ENCODE measurements at regions not wholly inside any gene's neighbourhood (a gene's known extent, or its start where the extent isn't known, plus 50 kb on each side); places are given as distances from the start of the nearest gene placed in this dataset.

DNA sequence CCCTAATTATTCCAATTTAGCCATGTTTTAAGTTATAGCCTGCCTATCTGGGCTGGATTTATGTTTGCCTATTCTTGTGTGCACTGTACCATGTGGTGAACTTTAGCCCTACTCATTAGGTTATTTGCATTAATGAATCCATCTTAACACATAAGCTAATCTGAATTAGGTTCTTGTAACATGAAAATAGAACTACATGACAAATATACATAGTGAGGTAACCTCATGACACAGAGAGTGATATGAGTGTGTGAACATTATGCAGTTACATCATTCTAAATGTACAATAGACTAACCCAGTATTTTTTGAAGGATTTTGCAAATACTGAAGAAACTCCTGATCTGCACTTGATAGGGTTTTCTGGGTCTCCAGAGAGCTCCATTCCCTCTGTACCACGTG lies 733.7 kb upstream of the CITED2 start:
- peak; percentile 9 for DNase-seq (ENCODE audit: low read depth)

DNA sequence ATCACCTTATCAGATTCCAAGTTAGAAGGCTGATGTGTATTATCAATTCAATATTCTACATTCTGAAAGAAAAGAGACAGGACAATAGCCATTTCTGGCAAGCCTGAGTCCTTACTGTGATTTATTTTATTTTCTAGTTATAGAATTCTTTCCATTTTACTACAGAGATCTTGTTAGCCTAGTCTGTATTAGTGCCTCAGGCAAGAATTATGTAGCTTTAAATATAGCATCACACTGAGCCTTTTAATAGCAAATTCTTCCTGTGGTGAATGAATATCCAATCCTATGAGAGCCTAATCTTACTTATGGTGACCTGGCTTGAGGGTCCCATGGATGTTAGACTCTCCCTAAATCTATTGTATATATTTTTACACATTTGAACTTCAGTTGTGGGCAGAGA lies 732.8 kb upstream of the CITED2 start:
- DNase-seq (ENCODE audit: low read depth): no peak

- peak; percentile 38 for DNase-seq (ENCODE audit: low read depth)
Measured at GRCh38 chr6:140105857-140106256, 731.4 kb upstream of the CITED2 start.

DNA sequence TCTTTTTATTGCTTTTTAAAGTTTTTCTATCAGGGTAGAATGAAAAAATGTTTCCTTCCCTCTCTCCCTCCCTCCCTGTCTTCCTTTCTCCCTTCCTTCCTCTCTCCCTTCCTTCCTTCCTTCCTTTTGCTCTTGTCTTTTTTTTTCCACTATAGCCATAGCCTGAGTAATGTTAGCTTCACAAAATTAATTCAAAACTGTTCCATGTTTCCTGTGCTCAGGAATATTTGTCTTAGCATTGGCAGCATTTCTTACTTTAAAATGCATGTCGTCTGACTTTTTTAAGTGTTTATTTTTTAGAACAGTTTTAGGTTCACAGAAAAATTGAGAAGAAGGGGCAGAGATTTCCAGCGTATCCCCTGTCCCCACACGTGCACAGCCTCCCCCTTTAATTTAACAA lies 730.8 kb upstream of the CITED2 start:
- DNase-seq (ENCODE audit: low read depth): no peak

- DNase-seq (ENCODE audit: low read depth): no peak
Measured at GRCh38 chr6:140101818-140102217, 727.4 kb upstream of the CITED2 start.

GRCh38 chr6:140101367-140101766 lies 726.9 kb upstream of the CITED2 start:
- DNase-seq (ENCODE audit: low read depth): peak; percentile 25

GRCh38 chr6:140095532-140095931 lies 721.1 kb upstream of the CITED2 start:
- DNase-seq (ENCODE audit: low read depth): no peak

GRCh38 chr6:140091895-140092294 lies 717.4 kb upstream of the CITED2 start:
- no peak for DNase-seq (ENCODE audit: low read depth)

- DNase-seq (ENCODE audit: low read depth): no peak
Measured at GRCh38 chr6:140090871-140091270, 716.4 kb upstream of the CITED2 start.

GRCh38 chr6:140083375-140083774 lies 708.9 kb upstream of the CITED2 start:
- DNase-seq (ENCODE audit: low read depth): no peak

DNA sequence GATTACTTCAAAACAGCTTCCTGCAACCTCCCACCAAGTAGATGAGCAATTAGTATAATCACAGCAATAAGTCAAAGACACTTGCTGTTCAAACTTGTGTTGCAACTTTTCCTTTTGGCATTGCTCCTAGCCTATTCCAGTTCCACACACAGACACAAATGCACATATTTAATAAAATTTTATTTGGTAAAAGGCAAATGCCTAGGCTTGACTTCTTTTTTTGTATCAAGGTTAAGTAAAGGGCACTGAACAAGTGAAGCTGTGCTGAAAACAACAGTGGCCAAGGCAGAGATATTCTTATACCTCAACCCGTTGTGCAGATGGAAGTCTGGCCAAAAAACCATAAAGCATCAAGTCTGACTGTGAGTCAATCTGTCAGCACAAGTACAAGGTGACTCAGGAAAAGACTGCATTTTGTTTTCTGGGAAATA lies 708.4 kb upstream of the CITED2 start:
- DNase-seq (ENCODE audit: low read depth): peak; percentile 95

- DNase-seq (ENCODE audit: low read depth): peak; percentile 98
Measured at GRCh38 chr6:140079328-140079727, 704.9 kb upstream of the CITED2 start.

- peak; percentile 93 for DNase-seq (ENCODE audit: low read depth)
Measured at GRCh38 chr6:140078561-140079125, 704.2 kb upstream of the CITED2 start.

GRCh38 chr6:140077827-140078560 lies 703.5 kb upstream of the CITED2 start:
- DNase-seq (ENCODE audit: low read depth): no peak

DNA sequence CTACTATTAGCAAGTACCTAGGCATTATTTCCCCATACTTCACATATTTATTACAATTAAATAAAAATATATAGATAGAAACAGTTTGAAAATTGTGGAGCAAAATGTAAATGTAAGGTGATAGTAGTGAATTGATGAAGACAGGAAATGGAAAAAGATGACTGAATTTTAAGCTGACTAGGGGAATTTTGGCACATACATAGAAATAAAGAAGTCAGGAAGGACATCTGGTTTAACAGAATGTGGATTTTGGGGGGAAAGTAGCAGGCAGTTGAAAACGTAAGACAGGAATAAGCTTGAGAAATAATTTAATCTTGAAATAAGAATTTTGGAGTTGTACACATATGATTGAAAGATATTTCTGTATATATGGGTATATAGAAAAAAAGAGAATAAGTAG lies 701.7 kb upstream of the CITED2 start:
- DNase-seq (ENCODE audit: low read depth): no peak

- peak; percentile 97 for DNase-seq (ENCODE audit: low read depth)
Measured at GRCh38 chr6:140073456-140073855, 699.0 kb upstream of the CITED2 start.

DNA sequence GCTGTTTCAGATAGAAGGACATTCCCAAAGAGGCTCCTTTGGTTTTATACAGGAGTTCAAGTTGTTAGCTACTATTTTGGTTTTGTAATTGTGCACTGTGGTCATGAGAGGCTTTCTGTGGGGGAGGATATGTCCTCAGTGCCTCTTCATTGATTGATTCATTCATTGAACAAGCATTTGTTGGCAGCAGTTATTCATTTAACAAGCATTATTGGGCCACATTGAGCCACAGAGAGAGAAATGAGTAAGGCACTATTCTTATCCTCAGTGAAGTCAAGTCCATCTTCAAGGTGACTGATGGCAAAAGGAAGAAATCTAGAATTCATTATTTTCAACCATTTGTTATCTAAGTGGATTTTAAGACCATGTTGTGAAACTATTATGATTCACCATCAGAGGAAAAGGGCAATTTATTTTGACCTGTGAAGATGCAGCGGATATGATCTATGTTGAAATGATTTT lies 697.2 kb upstream of the CITED2 start:
- DNase-seq (ENCODE audit: low read depth): peak; percentile 96

DNA sequence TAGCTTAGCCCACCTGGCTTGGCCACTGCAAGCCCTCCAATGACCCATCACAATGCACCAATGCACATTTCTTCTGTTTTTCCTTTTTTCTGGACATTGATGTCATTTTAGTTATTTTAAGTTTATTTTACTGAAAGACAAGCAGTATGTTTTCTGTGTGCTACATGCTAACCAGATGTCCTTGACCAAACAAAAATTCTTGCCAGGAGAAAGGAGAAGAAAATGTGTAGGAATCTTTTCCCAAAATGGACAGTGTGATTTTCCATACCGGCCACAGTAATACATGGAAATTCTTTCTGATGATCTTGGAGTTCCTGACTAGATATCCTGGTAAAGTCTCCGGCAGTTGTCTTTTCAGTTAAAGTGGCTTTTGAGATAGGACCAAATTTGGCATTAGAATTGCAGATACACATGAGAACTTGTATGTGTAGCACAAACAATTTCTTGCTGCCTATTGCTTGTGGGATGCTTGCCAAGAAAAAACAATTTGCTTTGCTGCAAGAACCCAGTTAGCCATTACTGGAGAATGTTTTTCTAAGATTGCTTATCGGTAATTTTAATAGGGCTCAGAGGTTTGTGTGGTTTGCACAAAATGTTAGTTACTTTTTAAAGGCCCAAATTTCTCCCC lies 696.5 kb upstream of the CITED2 start:
- DNase-seq (ENCODE audit: low read depth): peak; percentile 86

DNA sequence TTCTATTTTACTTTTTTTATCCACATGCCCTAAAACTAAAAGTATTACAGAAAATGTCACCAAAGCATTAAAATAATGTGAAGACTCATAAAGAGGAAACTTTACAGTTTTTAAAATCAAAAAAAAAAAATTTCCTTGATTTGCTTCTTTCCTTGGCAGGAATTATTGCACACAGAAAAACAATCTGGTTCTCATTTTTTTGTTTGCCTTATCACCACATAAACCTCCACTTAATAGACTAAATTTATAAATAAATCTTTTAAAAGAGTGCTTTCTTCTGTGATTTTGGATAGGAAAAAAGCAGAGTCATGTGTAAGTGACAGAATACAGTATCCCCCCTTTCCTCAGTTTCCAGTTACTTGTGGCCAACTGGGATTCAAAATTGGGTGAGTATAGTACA lies 695.1 kb upstream of the CITED2 start:
- DNase-seq (ENCODE audit: low read depth): no peak

- no peak for DNase-seq (ENCODE audit: low read depth)
Measured at GRCh38 chr6:140068801-140069200, 694.4 kb upstream of the CITED2 start.

- no peak for DNase-seq (ENCODE audit: low read depth)
Measured at GRCh38 chr6:140064366-140064765, 689.9 kb upstream of the CITED2 start.

DNA sequence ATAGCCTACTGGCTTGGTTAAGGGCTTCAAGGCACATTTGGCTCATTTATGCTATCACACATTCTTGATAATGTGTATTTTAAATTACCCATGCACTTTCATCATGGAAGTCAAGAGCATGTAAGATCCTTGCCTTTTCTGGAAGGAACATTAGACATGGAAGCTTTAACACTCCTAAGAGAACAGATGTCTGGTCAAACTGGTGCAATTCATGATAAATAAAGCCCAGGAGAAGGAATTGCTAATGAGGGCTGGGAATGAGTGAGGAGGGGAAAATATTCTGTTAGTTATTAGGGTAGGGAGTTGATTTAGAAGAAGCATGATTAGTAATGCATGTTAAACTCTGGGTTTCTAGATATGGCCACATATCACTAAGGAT lies 688.6 kb upstream of the CITED2 start:
- DNase-seq (ENCODE audit: low read depth): no peak
